PC-3 (cell line): ENCODE measurements at regions not wholly inside any gene's neighbourhood (a gene's known extent, or its start where the extent isn't known, plus 50 kb on each side); places are given as distances from the start of the nearest gene placed in this dataset.

Experiments used
- ATAC-seq: fragments of 200-7000 bp; cut with Tn5 transposase; 2 replicates; pipeline ENCODE4 v1.9.1; 2020; ENCODE audit warnings: mild to moderate bottlenecking, moderate library complexity
- BruUV-seq: library from RNA; stranded (reverse); fragments of 400-500 nt; replicated peaks from 2 replicates; lab custom pipeline; 2021; lab: Mats Ljungman, UMichigan
- CTCF ChIA-PET: fragments of 300-600 bp; sonication (Branson Sonifier 250); formaldehyde crosslinking; loops from one replicate; lab custom pipeline; 2022; ENCODE audit warnings: antibody characterized with exemption; lab: Charles Lee
- POLR2A ChIA-PET: fragments of 300-600 bp; sonication (Branson Sonifier 250); formaldehyde crosslinking; loops from one replicate; lab custom pipeline; 2022; ENCODE audit warnings: antibody characterized with exemption; ENCODE audit not compliant: unreplicated experiment; lab: Charles Lee
- DNase-seq: peaks from one replicate; pipeline ENCODE4 v3.0.0-alpha.2; 2015
- H2AFZ ChIP-seq: fragments of 300-600 bp; sonication (generic); 2 replicates; pipeline ENCODE4 v1.6.0; 2016; ENCODE audit warnings: antibody characterized with exemption, low read length
- H3F3A ChIP-seq: fragments of 300-600 bp; sonication (generic); one replicate; pipeline ENCODE4 v1.6.0; 2017; ENCODE audit warnings: antibody characterized with exemption, low read length, control low read depth, mild to moderate bottlenecking; ENCODE audit not compliant: unreplicated experiment
- H3K27ac ChIP-seq: fragments of 300-600 bp; sonication (generic); 2 replicates; pipeline ENCODE4 v1.5.1; 2016; ENCODE audit warnings: mild to moderate bottlenecking, low read length
- H3K27me3 ChIP-seq: fragments of 300-600 bp; sonication (generic); 2 replicates; pipeline ENCODE4 v1.6.1; 2016; ENCODE audit warnings: low read length, mixed read lengths
- H3K36me3 ChIP-seq: fragments of 300-600 bp; sonication (generic); 2 replicates; pipeline ENCODE4 v1.6.1; 2016; ENCODE audit warnings: low read depth, mixed run types, low read length, mixed read lengths
- H3K4me1 ChIP-seq: fragments of 300-600 bp; sonication (generic); 2 replicates; pipeline ENCODE4 v1.5.1; 2016; ENCODE audit warnings: low read length; ENCODE audit not compliant: insufficient read depth
- H3K4me2 ChIP-seq: fragments of 300-600 bp; sonication (generic); 2 replicates; pipeline ENCODE4 v1.6.0; 2016; ENCODE audit warnings: low read length
- H3K4me3 ChIP-seq: fragments of 300-600 bp; sonication (generic); 2 replicates; pipeline ENCODE4 v1.5.1; 2016; ENCODE audit warnings: mild to moderate bottlenecking, low read length, mixed read lengths
- H3K79me2 ChIP-seq: fragments of 300-600 bp; sonication (generic); 2 replicates; pipeline ENCODE4 v1.6.1; 2017; ENCODE audit warnings: low read length, mixed read lengths
- H3K9ac ChIP-seq: fragments of 300-600 bp; sonication (generic); 2 replicates; pipeline ENCODE4 v1.6.0; 2016; ENCODE audit warnings: mild to moderate bottlenecking, low read length
- H3K9me2 ChIP-seq: fragments of 300-600 bp; sonication (generic); replicated peaks from 2 replicates; pipeline ENCODE4 v1.6.1; 2016; ENCODE audit warnings: mixed run types, low read length, mixed read lengths
- H3K9me3 ChIP-seq: fragments of 300-600 bp; sonication (generic); 2 replicates; pipeline ENCODE4 v1.6.1; 2016; ENCODE audit warnings: low read length, mixed read lengths
- H4K20me1 ChIP-seq: fragments of 300-600 bp; sonication (generic); 2 replicates; pipeline ENCODE4 v1.6.1; 2016; ENCODE audit warnings: low read length, mixed read lengths
- EZH2 ChIP-seq: fragments of 300-600 bp; sonication (generic); IDR thresholded peaks from one replicate; pipeline ENCODE4 v1.6.1; 2017; ENCODE audit warnings: antibody characterized with exemption, mild to moderate bottlenecking, low read length; ENCODE audit not compliant: unreplicated experiment
- EZH2phosphoT487 ChIP-seq: fragments of 300-600 bp; sonication (generic); IDR thresholded peaks from 2 replicates; pipeline ENCODE4 v1.6.1; 2018; ENCODE audit warnings: mild to moderate bottlenecking, antibody characterized with exemption, low read length, borderline replicate concordance
- intact Hi-C: fragments of 100-400 bp; cut with micrococcal nuclease; formaldehyde crosslinking; loops from 2 replicates; pipeline ENCODE4 v1.9.0; 2023
- TF ChIP-seq, protein P1 (sequence below): fragments of 300-600 bp; sonication (generic); conservative IDR thresholded peaks from 2 replicates; pipeline ENCODE4 v1.5.1; 2017; ENCODE audit warnings: antibody characterized with exemption, low read depth, mild to moderate bottlenecking, low read length

DNA sequence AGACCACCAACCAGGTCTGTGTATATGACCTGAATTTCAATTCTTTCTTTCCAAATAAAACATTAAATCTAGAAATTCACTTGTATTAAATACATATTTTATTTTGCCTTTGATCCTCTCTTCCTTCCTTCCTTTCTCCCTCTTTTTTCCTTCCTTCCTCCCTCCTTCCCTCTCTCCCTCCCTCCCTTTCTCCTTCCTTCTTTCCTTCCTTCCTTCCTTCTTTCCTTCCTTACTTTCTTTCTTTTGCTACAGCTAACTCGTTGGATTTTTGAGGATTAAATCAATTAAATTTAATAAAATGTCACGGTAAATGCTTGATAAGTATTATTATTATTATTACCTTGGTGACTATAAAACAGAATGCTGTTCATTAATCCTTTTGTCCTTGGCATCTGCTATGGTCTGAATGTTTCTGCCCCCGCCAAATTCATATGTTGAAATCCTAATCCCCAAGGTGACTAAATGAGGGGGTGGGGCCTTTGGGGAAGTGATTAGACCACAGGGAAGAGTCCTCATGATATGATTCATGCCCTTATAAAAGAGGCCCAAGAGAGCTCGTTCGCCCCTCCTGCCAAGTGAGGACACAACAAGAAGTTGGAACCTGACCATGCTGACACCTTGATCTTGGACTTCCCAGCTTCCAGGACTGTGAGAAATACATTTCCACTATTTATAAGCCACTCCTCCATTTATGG is 67.6 kb upstream of the BTBD3 start:
- Histone ChIP-seq H3K79me2 (no peaks in the 10 kb centered on the region), H3K9ac (no peak overlapping the region), H3K4me3 (no peak overlapping the region), H3K27ac (peak overlapping the region; percentile 16), H3K9me2 (no peaks in the 10 kb centered on the region), H4K20me1 (no peaks in the 10 kb centered on the region), H3K4me2 (peak overlapping the region; percentile 48), H3K27me3 (no peaks in the 10 kb centered on the region), H2AFZ (no peak overlapping the region), H3F3A (no peaks in the 10 kb centered on the region), H3K4me1 (peaks cover 55% of the 10 kb centered on the region), H3K9me3 (no peaks in the 10 kb centered on the region), H3K36me3 (no peaks in the 10 kb centered on the region)
- CTCF ChIA-PET = no interaction called here
- no TSS peak for BruUV-seq
- DNase-seq (peak; percentile 89), ATAC-seq (peak; percentile 58)
- no peak for TF ChIP-seq EZH2
- TF ChIP-seq, protein P1, sequence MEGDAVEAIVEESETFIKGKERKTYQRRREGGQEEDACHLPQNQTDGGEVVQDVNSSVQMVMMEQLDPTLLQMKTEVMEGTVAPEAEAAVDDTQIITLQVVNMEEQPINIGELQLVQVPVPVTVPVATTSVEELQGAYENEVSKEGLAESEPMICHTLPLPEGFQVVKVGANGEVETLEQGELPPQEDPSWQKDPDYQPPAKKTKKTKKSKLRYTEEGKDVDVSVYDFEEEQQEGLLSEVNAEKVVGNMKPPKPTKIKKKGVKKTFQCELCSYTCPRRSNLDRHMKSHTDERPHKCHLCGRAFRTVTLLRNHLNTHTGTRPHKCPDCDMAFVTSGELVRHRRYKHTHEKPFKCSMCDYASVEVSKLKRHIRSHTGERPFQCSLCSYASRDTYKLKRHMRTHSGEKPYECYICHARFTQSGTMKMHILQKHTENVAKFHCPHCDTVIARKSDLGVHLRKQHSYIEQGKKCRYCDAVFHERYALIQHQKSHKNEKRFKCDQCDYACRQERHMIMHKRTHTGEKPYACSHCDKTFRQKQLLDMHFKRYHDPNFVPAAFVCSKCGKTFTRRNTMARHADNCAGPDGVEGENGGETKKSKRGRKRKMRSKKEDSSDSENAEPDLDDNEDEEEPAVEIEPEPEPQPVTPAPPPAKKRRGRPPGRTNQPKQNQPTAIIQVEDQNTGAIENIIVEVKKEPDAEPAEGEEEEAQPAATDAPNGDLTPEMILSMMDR = no peak
- TF ChIP-seq EZH2phosphoT487 = no peak
- intact Hi-C loops = no loop called here
- POLR2A ChIA-PET = no interaction called here

DNA sequence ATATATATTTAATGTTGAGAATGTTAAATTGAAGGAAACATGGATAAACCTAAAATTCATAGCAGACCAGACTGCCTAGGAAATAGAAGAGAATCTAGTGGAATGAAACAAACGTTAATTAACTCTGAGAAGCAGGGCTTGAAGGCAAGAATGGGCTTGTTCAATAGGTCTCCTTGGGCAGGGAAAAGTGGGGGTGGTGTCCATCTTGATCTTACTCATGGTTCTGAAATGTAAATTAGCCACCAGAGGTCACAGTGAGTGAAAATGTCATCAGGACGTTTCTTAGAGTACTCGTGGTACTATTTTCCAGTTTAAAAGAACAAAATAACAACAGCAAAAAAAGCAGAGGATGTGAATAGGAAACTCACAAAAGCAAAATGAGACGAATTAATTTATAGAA is 66.8 kb upstream of the BTBD3 start:
- no peaks in the 10 kb centered on the region for H3K36me3 ChIP-seq
- no peaks in the 10 kb centered on the region for H3F3A ChIP-seq
- ATAC-seq (peak; percentile 26; the same call in 1 of the 2 replicates), DNase-seq (peak; percentile 47)
- CTCF ChIA-PET = no interaction called here
- H3K79me2 ChIP-seq = no peaks in the 10 kb centered on the region
- H3K4me3 ChIP-seq = no peak overlapping the region
- H3K9me2 ChIP-seq = no peaks in the 10 kb centered on the region
- BruUV-seq = no TSS peak
- POLR2A ChIA-PET = no interaction called here
- intact Hi-C loops = no loop called here
- TF ChIP-seq, protein P1 = no peak
- TF ChIP-seq EZH2 (no peak), EZH2phosphoT487 (no peak)
- H4K20me1 ChIP-seq = no peaks in the 10 kb centered on the region
- H3K9ac ChIP-seq = no peak overlapping the region
- H2AFZ ChIP-seq = no peak overlapping the region
- H3K27ac ChIP-seq = peak overlapping the region; percentile 16
- peaks cover 55% of the 10 kb centered on the region for H3K4me1 ChIP-seq
- no peaks in the 10 kb centered on the region for H3K9me3 ChIP-seq
- peak overlapping the region; percentile 48 for H3K4me2 ChIP-seq
- H3K27me3 ChIP-seq = no peaks in the 10 kb centered on the region

DNA sequence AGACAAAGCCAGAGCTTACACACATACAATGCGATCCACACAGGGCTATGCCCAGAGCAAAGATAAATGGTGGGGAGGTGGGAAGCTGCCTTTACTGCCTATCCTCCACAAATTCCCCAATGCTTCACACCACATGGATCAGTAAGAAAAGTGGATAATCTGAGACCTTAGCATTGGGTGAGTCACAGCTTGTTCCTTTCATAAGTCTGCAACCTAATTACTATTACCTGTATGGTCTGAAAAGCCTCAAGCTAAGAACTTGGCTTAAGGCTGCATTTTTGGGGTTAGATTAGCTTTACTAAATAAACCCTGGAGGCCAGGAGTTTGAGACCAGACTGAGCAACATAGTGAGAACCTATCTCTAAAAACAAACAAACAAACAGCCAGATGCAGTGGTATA is 66.0 kb upstream of the BTBD3 start:
- BruUV-seq = no TSS peak
- intact Hi-C loops = no loop called here

More for the DNA sequence above, 66.0 kb upstream of the BTBD3 start:
- H2AFZ ChIP-seq = no peak overlapping the region
- H3K4me1 ChIP-seq = peaks cover 55% of the 10 kb centered on the region
- no peak for ATAC-seq
- no peaks in the 10 kb centered on the region for H3K9me3 ChIP-seq
- no peaks in the 10 kb centered on the region for H3K27me3 ChIP-seq
- no peaks in the 10 kb centered on the region for H4K20me1 ChIP-seq
- H3K79me2 ChIP-seq = no peaks in the 10 kb centered on the region
- no peak overlapping the region for H3K9ac ChIP-seq
- H3K9me2 ChIP-seq = no peaks in the 10 kb centered on the region
- H3F3A ChIP-seq = no peaks in the 10 kb centered on the region
- no peak overlapping the region for H3K4me2 ChIP-seq
- POLR2A ChIA-PET = interaction anchor here (0.7 kb wide), 1 partner anchor 1120 kb away, joined by 4 read pairs; no protein-coding TSS in a partner anchor
- DNase-seq = no peak
- CTCF ChIA-PET = no interaction called here
- H3K36me3 ChIP-seq = no peaks in the 10 kb centered on the region
- H3K27ac ChIP-seq = no peak overlapping the region
- H3K4me3 ChIP-seq = no peak overlapping the region
- no peak for TF ChIP-seq EZH2phosphoT487
- TF ChIP-seq, protein P1 = no peak
- no peak for TF ChIP-seq EZH2
